CD4-positive, alpha-beta T cell (primary cell): ENCODE measurements at regions not wholly inside any gene's neighbourhood (a gene's known extent, or its start where the extent isn't known, plus 50 kb on each side); places are given as distances from the start of the nearest gene placed in this dataset.

ENCODE experiments used
- ATAC-seq: fragments of 200-7000 bp; cut with Tn5 transposase; one replicate; pipeline ENCODE4 v1.10.0; 2022; ENCODE audit warnings: mild to moderate bottlenecking; ENCODE audit not compliant: poor library complexity
- CTCF ChIA-PET: fragments of 350-600 bp; sonication (Branson Sonifier 250); formaldehyde crosslinking; loops from one replicate; lab custom pipeline; 2021; ENCODE audit warnings: antibody characterized with exemption, inconsistent platforms; lab: Charles Lee
- POLR2A ChIA-PET: fragments of 350-600 bp; sonication (Branson Sonifier 250); formaldehyde crosslinking; loops from one replicate; lab custom pipeline; 2021; ENCODE audit warnings: antibody characterized with exemption, inconsistent platforms; lab: Charles Lee
- DNase-seq, 14 experiments: peaks; one replicate each; pipeline ENCODE4 v3.0.0-alpha.2; 2013 to 2020; ENCODE audit warnings: mixed read lengths in 2 of 14
- H3K27ac ChIP-seq, 2 donors: one replicate each; pipeline versions ENCODE4 v1.5.1 to v1.7.0; 2013; ENCODE audit warnings: low read length in 2 of 2, low read depth in 1 of 2, mild to moderate bottlenecking in 1 of 2
- H3K27me3 ChIP-seq, 2 experiments: 1 replicate in 1 of 2; 2 replicates in 1 of 2; pipeline versions ENCODE4 v1.6.1 to v1.7.0; 2013; ENCODE audit warnings: low read length in 2 of 2, control low read depth in 1 of 2, mild to moderate bottlenecking in 1 of 2, moderate library complexity in 1 of 2; ENCODE audit not compliant: insufficient read depth in 2 of 2, control insufficient read depth in 1 of 2
- H3K36me3 ChIP-seq: one replicate; pipeline ENCODE4 v1.6.1; 2013; ENCODE audit warnings: low read length, control low read depth; ENCODE audit not compliant: insufficient read depth
- H3K4me1 ChIP-seq: one replicate; pipeline ENCODE4 v1.6.1; 2013; ENCODE audit warnings: low read length, control low read depth; ENCODE audit not compliant: insufficient read depth
- H3K4me3 ChIP-seq: one replicate; pipeline ENCODE4 v1.5.1; 2013; ENCODE audit warnings: mild to moderate bottlenecking, low read length, moderate library complexity
- H3K9me3 ChIP-seq, 2 experiments: 1 replicate in 1 of 2; 2 replicates in 1 of 2; pipeline versions ENCODE4 v1.6.1 to v1.7.0; 2013; ENCODE audit warnings: low read length in 2 of 2, mild to moderate bottlenecking in 2 of 2, control low read depth in 1 of 2, moderate library complexity in 1 of 2; ENCODE audit not compliant: control insufficient read depth in 1 of 2, insufficient read depth in 1 of 2
- H3K27ac Mint-ChIP-seq: one replicate; pipeline ENCODE4 v1.8.0; 2020; ENCODE audit warnings: mixed read lengths
- H3K27me3 Mint-ChIP-seq: one replicate; pipeline ENCODE4 v1.8.0; 2021; ENCODE audit warnings: mixed read lengths
- H3K36me3 Mint-ChIP-seq: one replicate; pipeline ENCODE4 v1.8.0; 2021; ENCODE audit warnings: low read depth, mixed read lengths
- H3K4me1 Mint-ChIP-seq: one replicate; pipeline ENCODE4 v1.8.0; 2021; ENCODE audit warnings: low read depth, mixed read lengths
- H3K4me3 Mint-ChIP-seq: one replicate; pipeline ENCODE4 v1.8.0; 2020; ENCODE audit warnings: mild to moderate bottlenecking, mixed read lengths
- H3K9me3 Mint-ChIP-seq: one replicate; pipeline ENCODE4 v1.8.0; 2020; ENCODE audit warnings: mixed read lengths
- intact Hi-C, 2 experiments: fragments of 100-400 bp; cut with DNase I in 1 of 2; cut with micrococcal nuclease in 1 of 2; formaldehyde crosslinking; loops; one replicate each; pipeline versions ENCODE4 v1.15.1 to v1.9.0; 2023 to 2025; cut with DNase I, micrococcal nuclease
- TF ChIP-seq, protein P1 (sequence below): fragments of 200-600 bp; IDR thresholded peaks from one replicate; pipeline ENCODE4 v1.8.0; 2022; ENCODE audit warnings: antibody characterized with exemption, mild to moderate bottlenecking

DNA sequence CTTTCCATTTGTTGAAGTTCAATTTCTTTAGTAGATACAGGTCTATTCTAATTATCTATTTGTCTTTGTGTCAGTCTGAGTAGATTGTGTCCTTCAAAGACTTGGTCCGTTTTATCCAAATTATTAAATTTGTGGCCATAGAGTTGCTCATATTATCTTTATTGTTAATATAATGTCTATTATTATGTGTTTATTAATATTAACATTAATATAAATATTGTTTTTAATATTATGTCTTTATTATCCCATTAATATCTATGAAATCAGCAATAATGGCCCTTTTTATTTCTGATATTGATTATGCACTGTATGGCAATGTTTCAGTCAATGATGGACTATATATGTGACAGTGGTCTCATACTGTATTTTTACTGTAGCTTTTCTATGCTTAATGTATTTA is 2067.3 kb upstream of the AGA start:
- H3K27ac Mint-ChIP-seq, result no peak overlapping the region
- H3K27ac ChIP-seq, result no peak overlapping the region
- ChIA-PET POLR2A (no interaction called here), CTCF (no interaction called here)
- H3K27me3 Mint-ChIP-seq, result no peaks in the 10 kb centered on the region
- no peak for DNase-seq
- no peaks in the 10 kb centered on the region for H3K27me3 ChIP-seq
- H3K9me3 ChIP-seq, result no peaks in the 10 kb centered on the region
- H3K4me3 Mint-ChIP-seq, result no peak overlapping the region
- ATAC-seq, result no peak
- peaks cover 6% of the 10 kb centered on the region for H3K9me3 Mint-ChIP-seq
- H3K4me3 ChIP-seq, result no peak overlapping the region
- H3K4me1 ChIP-seq, result no peaks in the 10 kb centered on the region
- intact Hi-C loops, result no loop called here
- TF ChIP-seq, protein P1, sequence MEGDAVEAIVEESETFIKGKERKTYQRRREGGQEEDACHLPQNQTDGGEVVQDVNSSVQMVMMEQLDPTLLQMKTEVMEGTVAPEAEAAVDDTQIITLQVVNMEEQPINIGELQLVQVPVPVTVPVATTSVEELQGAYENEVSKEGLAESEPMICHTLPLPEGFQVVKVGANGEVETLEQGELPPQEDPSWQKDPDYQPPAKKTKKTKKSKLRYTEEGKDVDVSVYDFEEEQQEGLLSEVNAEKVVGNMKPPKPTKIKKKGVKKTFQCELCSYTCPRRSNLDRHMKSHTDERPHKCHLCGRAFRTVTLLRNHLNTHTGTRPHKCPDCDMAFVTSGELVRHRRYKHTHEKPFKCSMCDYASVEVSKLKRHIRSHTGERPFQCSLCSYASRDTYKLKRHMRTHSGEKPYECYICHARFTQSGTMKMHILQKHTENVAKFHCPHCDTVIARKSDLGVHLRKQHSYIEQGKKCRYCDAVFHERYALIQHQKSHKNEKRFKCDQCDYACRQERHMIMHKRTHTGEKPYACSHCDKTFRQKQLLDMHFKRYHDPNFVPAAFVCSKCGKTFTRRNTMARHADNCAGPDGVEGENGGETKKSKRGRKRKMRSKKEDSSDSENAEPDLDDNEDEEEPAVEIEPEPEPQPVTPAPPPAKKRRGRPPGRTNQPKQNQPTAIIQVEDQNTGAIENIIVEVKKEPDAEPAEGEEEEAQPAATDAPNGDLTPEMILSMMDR, result no peak
- H3K4me1 Mint-ChIP-seq, result no peaks in the 10 kb centered on the region
- H3K36me3 ChIP-seq, result no peaks in the 10 kb centered on the region
- no peaks in the 10 kb centered on the region for H3K36me3 Mint-ChIP-seq

DNA sequence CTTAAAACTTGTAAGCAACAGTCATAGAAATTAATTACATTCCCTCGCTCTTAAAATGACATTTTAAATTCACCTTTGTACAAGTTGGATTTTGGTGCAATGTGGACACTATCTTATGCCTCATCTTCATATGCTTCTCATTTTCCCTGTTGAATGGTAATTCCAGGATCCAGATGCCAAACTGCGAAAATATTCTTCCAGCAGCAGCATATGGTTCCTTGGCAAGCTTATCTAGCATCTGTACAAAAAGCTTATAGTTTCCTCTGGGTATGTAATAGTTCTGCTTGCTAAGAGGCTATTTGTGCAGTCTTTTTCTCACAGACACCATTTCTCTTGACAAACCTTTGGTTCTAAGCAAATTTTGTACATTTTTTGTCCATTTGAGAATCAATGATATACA is 2079.7 kb upstream of the AGA start:
- POLR2A ChIA-PET, result no interaction called here
- TF ChIP-seq, protein P1, result no peak
- intact Hi-C loops, result no loop called here
- Histone ChIP-seq H3K4me1 (no peaks in the 10 kb centered on the region), H3K27me3 (no peaks in the 10 kb centered on the region), H3K9me3 (peaks cover 0 to 3% of the 10 kb centered on the region in 2 experiments), H3K36me3 (no peaks in the 10 kb centered on the region), H3K4me3 (no peak overlapping the region), H3K27ac (no peak overlapping the region)
- Mint-ChIP-seq H3K4me1 (no peaks in the 10 kb centered on the region), H3K27me3 (no peaks in the 10 kb centered on the region), H3K4me3 (no peak overlapping the region), H3K36me3 (no peaks in the 10 kb centered on the region), H3K27ac (no peak overlapping the region), H3K9me3 (peaks cover 11% of the 10 kb centered on the region)
- ATAC-seq (no peak), DNase-seq (no peak)
- CTCF ChIA-PET, result no interaction called here

DNA sequence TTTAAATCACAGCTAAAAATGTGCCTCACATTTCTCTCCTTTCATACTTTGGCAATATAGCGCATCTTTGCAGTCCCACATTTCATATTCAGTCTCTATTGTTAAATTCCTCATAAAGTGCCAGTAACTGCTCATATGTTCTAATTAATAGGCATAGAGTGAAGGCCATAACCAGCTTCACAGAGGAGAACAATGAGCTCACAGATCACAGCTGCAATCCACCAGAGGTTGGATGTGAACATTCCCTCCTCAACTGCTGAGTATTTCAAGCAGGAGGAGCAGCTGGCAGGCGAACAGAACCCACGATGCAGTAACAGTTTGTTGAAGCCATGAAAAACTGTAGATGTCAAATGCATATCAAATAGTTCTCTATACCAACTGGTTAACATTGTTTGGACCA is 2088.7 kb upstream of the AGA start:
- ChIA-PET POLR2A (no interaction called here), CTCF (no interaction called here)
- Histone ChIP-seq H3K27me3 (no peaks in the 10 kb centered on the region), H3K9me3 (peaks cover 0 to 4% of the 10 kb centered on the region in 2 experiments), H3K4me1 (no peaks in the 10 kb centered on the region), H3K36me3 (no peaks in the 10 kb centered on the region), H3K4me3 (no peak overlapping the region), H3K27ac (no peak overlapping the region)
- ATAC-seq (no peak), DNase-seq (no peak)
- intact Hi-C loops, result no loop called here
- Mint-ChIP-seq H3K4me3 (no peak overlapping the region), H3K4me1 (no peaks in the 10 kb centered on the region), H3K27ac (no peak overlapping the region), H3K9me3 (peaks cover 10% of the 10 kb centered on the region), H3K36me3 (no peaks in the 10 kb centered on the region), H3K27me3 (no peaks in the 10 kb centered on the region)
- TF ChIP-seq, protein P1, result no peak
